GM19438 (cell line): ENCODE measurements at regions not wholly inside any gene's neighbourhood (a gene's known extent, or its start where the extent isn't known, plus 50 kb on each side); places are given as distances from the start of the nearest gene placed in this dataset.

Experiments used
- ATAC-seq: cut with Tn5 transposase; IDR thresholded peaks from one replicate; pipeline ENCODE4 v1.9.1; 2021; ENCODE audit warnings: low read depth; ENCODE audit not compliant: unreplicated experiment

- ATAC-seq: no peak
Observed at GRCh38 chr4:125433453-125433852, 118.7 kb downstream of the FAT4 start.

- no peak for ATAC-seq
Observed at GRCh38 chr4:125434136-125434535, 119.4 kb downstream of the FAT4 start.

GRCh38 chr4:125440814-125441213, 126.1 kb downstream of the FAT4 start:
- ATAC-seq: no peak

- no peak for ATAC-seq
Observed at GRCh38 chr4:125444166-125444565, 129.4 kb downstream of the FAT4 start.

- ATAC-seq: no peak
Observed at GRCh38 chr4:125445525-125445924, 130.8 kb downstream of the FAT4 start.

GRCh38 chr4:125447551-125448290, 133.0 kb downstream of the FAT4 start:
- no peak for ATAC-seq

GRCh38 chr4:125456075-125456474, 141.3 kb downstream of the FAT4 start:
- ATAC-seq: no peak

- ATAC-seq: no peak
Observed at GRCh38 chr4:125459531-125459930, 144.8 kb downstream of the FAT4 start.

- ATAC-seq: no peak
Observed at GRCh38 chr4:125461676-125462363, 147.1 kb downstream of the FAT4 start.

GRCh38 chr4:125464146-125464545, 149.4 kb downstream of the FAT4 start:
- no peak for ATAC-seq

GRCh38 chr4:125481334-125482045, 166.7 kb downstream of the FAT4 start:
- no peak for ATAC-seq

- ATAC-seq: no peak
Observed at GRCh38 chr4:125482822-125483221, 168.1 kb downstream of the FAT4 start.

GRCh38 chr4:125483278-125483677, 168.5 kb downstream of the FAT4 start:
- no peak for ATAC-seq

- no peak for ATAC-seq
Observed at GRCh38 chr4:125484912-125485311, 170.2 kb downstream of the FAT4 start.

- no peak for ATAC-seq
Observed at GRCh38 chr4:125486351-125486750, 171.6 kb downstream of the FAT4 start.

GRCh38 chr4:125489952-125490690, 175.4 kb downstream of the FAT4 start:
- ATAC-seq: no peak

- no peak for ATAC-seq
Observed at GRCh38 chr4:125492957-125493356, 178.2 kb downstream of the FAT4 start.

GRCh38 chr4:125497861-125498260, 183.1 kb downstream of the FAT4 start:
- no peak for ATAC-seq

GRCh38 chr4:125498981-125499380, 184.2 kb downstream of the FAT4 start:
- no peak for ATAC-seq

- ATAC-seq: no peak
Observed at GRCh38 chr4:125501090-125501489, 186.3 kb downstream of the FAT4 start.

GRCh38 chr4:125501568-125501967, 186.8 kb downstream of the FAT4 start:
- no peak for ATAC-seq
